ENCODE measurements at regions not wholly inside any gene's neighbourhood (a gene's known extent, or its start where the extent isn't known, plus 50 kb on each side); places are given as distances from the start of the nearest gene placed in this dataset.

DNA sequence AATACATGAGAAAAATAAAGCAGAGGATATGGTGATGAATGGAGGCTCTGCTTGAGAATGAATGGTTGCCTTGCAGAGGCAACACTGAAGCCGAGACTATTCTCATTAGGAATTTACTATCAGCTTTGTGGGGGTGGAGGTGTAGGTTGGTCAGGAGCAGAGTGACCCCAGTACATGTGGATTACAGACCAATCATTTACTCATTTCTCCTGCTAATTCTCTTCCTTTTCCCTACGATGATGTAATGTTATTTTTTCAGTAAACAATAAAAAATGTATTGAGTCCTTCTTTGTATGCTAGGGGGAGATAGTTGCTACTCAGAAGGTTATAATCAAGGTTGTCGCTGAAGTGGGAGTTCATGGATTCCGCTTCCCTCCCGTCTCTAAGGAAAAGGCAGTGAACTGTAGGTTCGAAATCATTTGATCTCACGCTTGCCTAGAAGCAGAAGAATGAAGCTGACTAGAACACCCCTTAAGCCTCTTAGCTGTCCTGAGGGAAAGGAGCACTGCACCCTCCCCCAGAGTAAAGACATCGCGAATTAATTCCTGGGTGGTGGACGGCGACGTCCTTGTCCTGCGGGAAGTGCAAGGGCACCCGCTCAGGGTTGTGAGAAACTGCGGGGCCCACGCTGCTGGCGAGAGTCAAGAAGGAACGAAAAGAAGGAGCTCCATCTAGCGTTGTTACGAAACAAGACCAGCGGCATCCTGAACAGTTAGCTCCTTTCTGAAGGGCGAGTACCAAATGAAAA, 213.2 kb upstream of the PFN2 start:
- Mint-ChIP-seq H3K4me3 (no peak overlapping the region), H3K36me3 (ENCODE audit: low read depth) (no peaks in the 10 kb centered on the region), H3K27me3 (peaks cover 18% of the 10 kb centered on the region), H3K9me3 (no peaks in the 10 kb centered on the region), H3K4me1 (no peaks in the 10 kb centered on the region), H3K27ac (no peak overlapping the region)
- CTCF ChIA-PET, result interaction anchor here (0.6 to 2.0 kb wide), 17 partner anchors 9 to 427 kb away, joined by 3 to 24 read pairs (median 4); no protein-coding TSS in a partner anchor
- DNase-seq, result peak; percentile 47
- POLR2A ChIA-PET, result no interaction called here

- Mint-ChIP-seq H3K27me3 (peaks cover 12% of the 10 kb centered on the region), H3K4me3 (no peak overlapping the region), H3K36me3 (ENCODE audit: low read depth) (no peaks in the 10 kb centered on the region), H3K9me3 (no peaks in the 10 kb centered on the region), H3K4me1 (no peaks in the 10 kb centered on the region), H3K27ac (no peak overlapping the region)
- no peak for DNase-seq
- CTCF ChIA-PET, result no interaction called here
- POLR2A ChIA-PET, result no interaction called here
Observed at GRCh38 chr3:150180334-150180733, 209.6 kb upstream of the PFN2 start.

DNA sequence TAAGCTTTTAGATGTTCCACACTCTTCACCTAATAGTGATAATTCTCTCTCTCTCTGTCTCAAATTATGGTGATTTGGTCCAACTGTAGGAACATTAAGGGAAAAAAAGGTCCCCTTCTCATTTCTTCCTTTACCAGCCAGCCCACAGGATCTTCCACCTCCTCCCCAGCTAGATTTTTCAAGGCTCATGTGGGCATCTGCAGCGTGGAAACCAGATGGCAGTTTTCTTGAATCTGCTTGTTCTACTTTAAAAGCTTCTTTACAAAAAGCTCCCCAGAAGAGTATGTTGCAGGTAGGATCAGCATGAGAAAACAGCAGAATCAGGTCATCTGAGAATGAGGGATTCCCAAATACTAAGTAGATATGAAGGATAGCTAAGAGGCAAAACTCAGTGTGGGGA, 208.6 kb upstream of the PFN2 start:
- Mint-ChIP-seq H3K27me3 (peaks cover 13% of the 10 kb centered on the region), H3K27ac (no peak overlapping the region), H3K4me1 (no peaks in the 10 kb centered on the region), H3K4me3 (no peak overlapping the region), H3K9me3 (no peaks in the 10 kb centered on the region), H3K36me3 (ENCODE audit: low read depth) (no peaks in the 10 kb centered on the region)
- no peak for DNase-seq
- ChIA-PET POLR2A (no interaction called here), CTCF (no interaction called here)

GRCh38 chr3:150177673-150178381, 207.1 kb upstream of the PFN2 start:
- Mint-ChIP-seq H3K27me3 (peaks cover 14% of the 10 kb centered on the region), H3K9me3 (no peaks in the 10 kb centered on the region), H3K4me1 (no peaks in the 10 kb centered on the region), H3K4me3 (no peak overlapping the region), H3K27ac (no peak overlapping the region), H3K36me3 (ENCODE audit: low read depth) (no peaks in the 10 kb centered on the region)
- POLR2A ChIA-PET, result no interaction called here
- CTCF ChIA-PET, result no interaction called here
- DNase-seq, result no peak

DNA sequence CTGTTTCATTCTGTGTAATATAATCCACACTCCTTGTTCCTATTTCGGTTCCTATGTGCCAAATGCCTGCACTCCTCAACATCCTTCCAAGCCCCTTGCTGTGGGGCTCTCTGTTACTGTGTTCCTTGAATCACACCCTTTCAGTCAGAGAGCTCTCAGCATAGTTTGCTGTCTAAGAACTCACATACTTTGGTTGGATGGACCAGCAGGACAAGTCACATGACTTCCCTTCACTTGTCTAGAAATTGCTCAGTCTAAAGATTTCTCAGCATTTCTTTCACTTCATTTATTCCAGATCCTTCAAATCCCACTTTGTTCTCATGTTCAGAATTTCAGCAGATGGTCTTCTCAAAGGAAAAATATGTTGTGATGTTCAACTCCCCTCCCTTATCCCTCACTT, 203.5 kb upstream of the PFN2 start:
- Mint-ChIP-seq H3K4me3 (no peak overlapping the region), H3K27me3 (peaks cover 8% of the 10 kb centered on the region), H3K27ac (no peak overlapping the region), H3K4me1 (no peaks in the 10 kb centered on the region), H3K36me3 (ENCODE audit: low read depth) (no peaks in the 10 kb centered on the region), H3K9me3 (no peaks in the 10 kb centered on the region)
- ChIA-PET CTCF (interaction anchor here (0.6 to 0.9 kb wide), 2 partner anchors 10 to 1716 kb away, joined by 3 to 4 read pairs; no protein-coding TSS in a partner anchor), POLR2A (no interaction called here)
- DNase-seq, result no peak

DNA sequence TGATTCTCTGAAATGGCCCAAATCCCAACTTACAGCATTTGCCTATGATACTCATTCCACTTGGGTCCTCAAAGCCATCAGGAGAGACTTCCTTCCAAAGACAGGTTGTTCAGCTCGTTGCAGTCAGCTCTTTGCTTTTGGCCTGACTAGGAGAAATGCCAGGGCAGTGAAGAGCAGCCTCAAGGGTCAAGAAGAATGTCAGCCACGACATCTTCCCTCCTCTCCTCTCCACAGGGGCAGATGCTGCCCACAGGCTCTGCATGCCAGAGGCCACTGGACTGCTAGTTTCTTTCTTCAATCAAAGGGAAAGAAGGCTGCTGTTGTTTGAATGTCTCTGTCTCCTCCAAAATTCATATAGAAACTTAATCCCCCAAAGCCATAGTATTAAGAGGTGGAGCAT, 201.7 kb upstream of the PFN2 start:
- Mint-ChIP-seq H3K27ac (no peak overlapping the region), H3K4me1 (no peaks in the 10 kb centered on the region), H3K36me3 (ENCODE audit: low read depth) (no peaks in the 10 kb centered on the region), H3K27me3 (peaks cover 8% of the 10 kb centered on the region), H3K4me3 (no peak overlapping the region), H3K9me3 (no peaks in the 10 kb centered on the region)
- POLR2A ChIA-PET, result interaction anchor here (0.7 kb wide), 1 partner anchor 354 kb away, joined by 3 read pairs; no protein-coding TSS in a partner anchor
- CTCF ChIA-PET, result no interaction called here
- DNase-seq, result no peak

DNA sequence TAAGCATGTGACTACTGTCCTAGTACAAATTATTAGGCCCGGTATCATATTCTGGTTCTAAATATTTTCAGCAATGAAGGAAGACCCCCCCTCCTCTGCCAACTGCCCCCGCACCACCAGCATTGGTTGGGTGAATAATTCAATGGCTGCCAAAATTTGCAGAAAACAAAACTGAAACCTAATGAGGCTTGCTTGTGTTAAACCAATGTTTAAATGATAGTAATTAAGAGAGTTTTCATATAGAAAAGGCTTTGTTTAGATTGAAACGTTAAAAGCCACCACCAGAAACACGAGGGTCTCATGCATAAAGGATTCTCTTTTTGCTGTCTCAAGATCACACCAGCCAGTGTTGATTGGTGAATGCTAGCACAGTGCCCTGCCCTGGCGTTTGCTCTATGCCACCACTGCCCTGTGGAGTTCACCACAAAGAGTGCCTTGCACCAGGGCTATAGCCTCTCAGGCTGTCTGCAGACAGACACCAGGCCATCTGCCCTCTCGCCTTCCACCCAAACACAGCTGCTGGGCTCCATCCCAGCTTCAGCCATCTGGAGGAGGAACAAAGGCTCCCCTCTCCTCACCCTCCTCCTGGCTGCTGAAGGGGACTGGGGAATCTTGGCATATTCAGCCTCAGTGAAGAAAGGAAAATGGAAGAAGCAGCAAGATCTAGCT, 200.3 kb upstream of the PFN2 start:
- H3K27ac Mint-ChIP-seq, result no peak overlapping the region
- no peaks in the 10 kb centered on the region for H3K4me1 Mint-ChIP-seq
- ChIA-PET POLR2A (no interaction called here), CTCF (no interaction called here)
- peaks cover 8% of the 10 kb centered on the region for H3K27me3 Mint-ChIP-seq
- H3K4me3 Mint-ChIP-seq, result no peak overlapping the region
- no peak for DNase-seq
- no peaks in the 10 kb centered on the region for H3K9me3 Mint-ChIP-seq
- H3K36me3 Mint-ChIP-seq (ENCODE audit: low read depth), result no peaks in the 10 kb centered on the region

GRCh38 chr3:150169330-150169940, 198.7 kb upstream of the PFN2 start:
- CTCF ChIA-PET, result no interaction called here
- Mint-ChIP-seq H3K9me3 (no peaks in the 10 kb centered on the region), H3K36me3 (ENCODE audit: low read depth) (no peaks in the 10 kb centered on the region), H3K27me3 (peaks cover 5% of the 10 kb centered on the region), H3K4me3 (no peak overlapping the region), H3K27ac (no peak overlapping the region), H3K4me1 (no peaks in the 10 kb centered on the region)
- POLR2A ChIA-PET, result no interaction called here
- no peak for DNase-seq

DNA sequence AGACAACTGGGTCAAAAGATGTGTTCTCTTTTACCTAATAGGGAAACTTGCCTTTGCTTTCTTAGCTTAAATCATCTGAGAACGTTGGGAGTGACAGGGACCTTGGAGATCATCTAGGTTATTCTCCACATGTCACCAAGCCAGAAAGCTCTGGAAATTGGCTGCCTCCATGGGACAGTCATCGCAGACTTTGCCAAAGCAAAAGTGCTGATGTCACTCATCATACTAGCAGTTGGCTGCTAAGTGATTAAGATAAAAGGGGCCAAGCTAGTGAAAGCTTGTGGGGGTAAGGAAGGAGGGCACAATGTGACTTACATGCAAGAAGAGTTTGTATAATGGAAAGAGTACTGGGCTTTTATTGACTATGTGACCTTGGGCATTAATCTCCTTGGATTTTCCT, 198.0 kb upstream of the PFN2 start:
- POLR2A ChIA-PET, result no interaction called here
- Mint-ChIP-seq H3K9me3 (no peaks in the 10 kb centered on the region), H3K27ac (no peak overlapping the region), H3K27me3 (peaks cover 4% of the 10 kb centered on the region), H3K4me3 (no peak overlapping the region), H3K4me1 (no peaks in the 10 kb centered on the region), H3K36me3 (ENCODE audit: low read depth) (no peaks in the 10 kb centered on the region)
- no peak for DNase-seq
- CTCF ChIA-PET, result no interaction called here

DNA sequence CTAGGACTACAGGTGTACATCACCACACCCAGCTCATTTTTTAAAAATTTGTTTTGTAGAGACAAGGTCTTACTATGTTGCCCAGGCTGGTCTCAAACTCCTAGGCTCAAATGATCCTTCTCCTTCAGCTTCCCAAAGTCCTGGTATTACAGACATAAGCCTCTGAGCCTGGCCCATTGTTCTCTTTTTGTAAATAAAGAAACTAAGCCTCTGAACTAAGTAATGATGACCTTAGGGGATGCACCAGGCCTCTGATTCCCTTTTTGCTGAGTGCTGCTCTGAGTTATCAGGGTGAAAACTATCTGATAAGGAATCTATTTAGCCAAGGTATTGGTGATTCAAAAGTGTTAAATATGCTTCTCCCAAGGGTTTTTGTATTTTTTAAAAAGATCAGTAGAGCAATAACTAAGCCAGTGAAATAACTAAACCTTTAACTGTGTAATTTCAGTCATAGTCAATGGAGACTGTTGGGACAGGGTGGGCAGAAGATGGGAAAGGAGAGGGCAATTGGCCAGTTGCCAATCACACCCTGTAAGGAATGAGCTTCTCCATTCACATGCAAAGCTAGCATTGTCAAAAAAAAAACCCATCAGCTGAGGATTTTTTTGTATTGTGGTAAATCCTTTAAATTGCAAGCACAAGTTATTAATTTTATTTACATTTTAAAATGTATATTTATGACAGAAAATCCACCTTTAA, 194.8 kb upstream of the PFN2 start:
- H3K27me3 Mint-ChIP-seq, result peaks cover 5% of the 10 kb centered on the region
- no peak for DNase-seq
- ChIA-PET POLR2A (no interaction called here), CTCF (no interaction called here)
- no peak overlapping the region for H3K27ac Mint-ChIP-seq
- H3K4me1 Mint-ChIP-seq, result no peaks in the 10 kb centered on the region
- H3K36me3 Mint-ChIP-seq (ENCODE audit: low read depth), result no peaks in the 10 kb centered on the region
- H3K9me3 Mint-ChIP-seq, result no peaks in the 10 kb centered on the region
- no peak overlapping the region for H3K4me3 Mint-ChIP-seq

DNA sequence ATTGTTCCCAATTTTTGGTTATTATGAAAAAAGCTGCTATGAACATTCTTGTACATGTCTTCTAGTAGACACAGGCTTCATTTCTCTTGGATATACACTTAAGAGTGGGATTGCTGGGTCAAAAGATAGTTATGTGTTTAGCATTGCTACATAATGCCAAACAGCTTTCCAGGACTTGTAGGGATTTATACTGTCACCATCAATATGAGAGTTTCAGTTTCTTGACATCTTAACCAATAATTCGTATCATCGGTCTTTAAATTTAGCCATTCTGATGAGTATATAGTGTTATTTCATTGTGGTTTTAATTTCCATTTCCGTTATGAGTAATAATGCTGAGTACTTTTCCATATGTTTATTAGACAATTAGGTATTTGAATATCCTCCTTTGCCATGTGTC, 190.3 kb upstream of the PFN2 start:
- POLR2A ChIA-PET, result no interaction called here
- Mint-ChIP-seq H3K4me3 (no peak overlapping the region), H3K36me3 (ENCODE audit: low read depth) (no peaks in the 10 kb centered on the region), H3K4me1 (no peaks in the 10 kb centered on the region), H3K27me3 (peaks cover 11% of the 10 kb centered on the region), H3K27ac (no peak overlapping the region), H3K9me3 (no peaks in the 10 kb centered on the region)
- no peak for DNase-seq
- CTCF ChIA-PET, result interaction anchor here (1.0 kb wide), 1 partner anchor 8 kb away, joined by 3 read pairs; no protein-coding TSS in a partner anchor

DNA sequence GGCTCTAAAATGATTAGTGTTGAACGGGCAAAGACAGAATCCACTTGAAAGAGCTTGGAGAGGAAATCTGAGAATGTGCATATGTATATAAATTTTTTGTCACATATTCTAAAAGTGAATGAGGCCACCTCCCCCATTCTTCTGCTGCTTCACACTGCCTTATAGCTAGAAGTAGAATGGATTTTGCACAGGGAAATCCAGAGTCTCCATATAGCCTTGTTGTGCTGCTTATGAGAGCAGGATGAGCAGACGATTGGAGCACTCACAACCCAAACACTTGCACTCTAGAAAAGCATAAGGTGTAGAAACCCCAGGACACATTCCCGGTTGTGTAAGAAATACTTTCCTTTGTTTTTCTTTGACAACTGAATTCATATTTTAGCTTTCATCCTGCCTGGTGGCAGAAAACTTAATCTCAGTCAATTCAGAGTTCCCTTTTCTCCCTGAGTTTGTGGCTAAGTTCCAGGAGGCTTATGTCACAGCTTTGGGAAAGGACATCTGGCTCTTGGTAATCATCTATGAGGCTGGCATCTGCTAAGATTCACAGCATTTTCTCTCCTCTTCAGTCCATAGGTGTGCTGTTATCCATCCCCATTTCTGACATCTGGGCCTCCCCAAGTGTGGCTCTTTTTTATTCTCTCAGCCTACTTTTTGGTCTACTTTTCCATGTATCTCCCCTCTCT, 188.4 kb upstream of the PFN2 start:
- no peaks in the 10 kb centered on the region for H3K4me1 Mint-ChIP-seq
- ChIA-PET CTCF (no interaction called here), POLR2A (no interaction called here)
- no peak for DNase-seq
- no peak overlapping the region for H3K4me3 Mint-ChIP-seq
- H3K27me3 Mint-ChIP-seq, result peaks cover 15% of the 10 kb centered on the region
- no peaks in the 10 kb centered on the region for H3K36me3 Mint-ChIP-seq (ENCODE audit: low read depth)
- H3K9me3 Mint-ChIP-seq, result no peaks in the 10 kb centered on the region
- no peak overlapping the region for H3K27ac Mint-ChIP-seq
